GM23338 (cell line): ENCODE measurements at regions not wholly inside any gene's neighbourhood (a gene's known extent, or its start where the extent isn't known, plus 50 kb on each side); places are given as distances from the start of the nearest gene placed in this dataset.

Source experiments
- ATAC-seq: fragments of 200-7000 bp; cut with Tn5 transposase; 3 replicates; pipeline ENCODE4 v1.9.1; 2020
- DNase-seq: peaks from one replicate; pipeline ENCODE4 v3.0.0-alpha.2; 2015; ENCODE audit warnings: low spot score
- H2AFZ ChIP-seq: fragments of 200-600 bp; sonication (generic); 2 replicates; pipeline ENCODE4 v1.8.0; 2016; ENCODE audit warnings: antibody characterized with exemption, mild to moderate bottlenecking, moderate library complexity
- H3F3A ChIP-seq: fragments of 200-600 bp; sonication (generic); replicated peaks from 2 replicates; pipeline ENCODE4 v1.8.0; 2017; ENCODE audit warnings: antibody characterized with exemption, mixed run types, low read depth
- H3K27ac ChIP-seq: fragments of 200-600 bp; sonication (generic); 2 replicates; pipeline ENCODE4 v1.6.1; 2016; ENCODE audit warnings: low read depth
- H3K27me3 ChIP-seq: fragments of 200-600 bp; sonication (generic); 2 replicates; pipeline ENCODE4 v1.8.0; 2016; ENCODE audit warnings: mild to moderate bottlenecking, mixed run types, moderate library complexity; ENCODE audit not compliant: insufficient read depth
- H3K36me3 ChIP-seq: fragments of 200-600 bp; sonication (generic); 2 replicates; pipeline ENCODE4 v1.8.0; 2016; ENCODE audit warnings: mild to moderate bottlenecking; ENCODE audit not compliant: insufficient read depth
- H3K4me1 ChIP-seq: fragments of 200-600 bp; sonication (generic); 2 replicates; pipeline ENCODE4 v1.8.0; 2016; ENCODE audit warnings: mild to moderate bottlenecking, moderate library complexity; ENCODE audit not compliant: insufficient read depth
- H3K4me2 ChIP-seq: fragments of 200-600 bp; sonication (generic); 2 replicates; pipeline ENCODE4 v1.7.1; 2017; ENCODE audit warnings: mixed run types
- H3K4me3 ChIP-seq: fragments of 200-600 bp; sonication (generic); 2 replicates; pipeline ENCODE4 v1.6.1; 2016; ENCODE audit warnings: mixed run types
- H3K79me2 ChIP-seq: fragments of 200-600 bp; sonication (generic); replicated peaks from 2 replicates; pipeline ENCODE4 v1.8.0; 2017; ENCODE audit warnings: mild to moderate bottlenecking; ENCODE audit not compliant: insufficient read depth
- H3K9me2 ChIP-seq: fragments of 200-600 bp; sonication (generic); 2 replicates; pipeline ENCODE4 v1.8.0; 2017; ENCODE audit not compliant: insufficient read depth
- H4K20me1 ChIP-seq: fragments of 200-600 bp; sonication (generic); replicated peaks from 2 replicates; pipeline ENCODE4 v1.8.0; 2017; ENCODE audit warnings: mild to moderate bottlenecking; ENCODE audit not compliant: insufficient read depth
- H3K27ac Mint-ChIP-seq: 2 replicates; pipeline ENCODE4 v1.8.0; 2020; ENCODE audit warnings: inconsistent platforms, mild to moderate bottlenecking, moderate library complexity, mixed read lengths
- H3K27me3 Mint-ChIP-seq: 3 replicates; pipeline ENCODE4 v1.8.0; 2022; ENCODE audit warnings: low read depth, mild to moderate bottlenecking, moderate library complexity, mixed read lengths, inconsistent platforms; ENCODE audit not compliant: insufficient read depth, poor library complexity
- H3K36me3 Mint-ChIP-seq: 3 replicates; pipeline ENCODE4 v1.8.0; 2021; ENCODE audit warnings: low read depth, mild to moderate bottlenecking, inconsistent platforms, moderate library complexity, mixed read lengths
- H3K4me1 Mint-ChIP-seq: 3 replicates; pipeline ENCODE4 v1.8.0; 2020; ENCODE audit warnings: mild to moderate bottlenecking, inconsistent platforms, mixed read lengths
- H3K4me3 Mint-ChIP-seq: 3 replicates; pipeline ENCODE4 v1.8.0; 2021; ENCODE audit warnings: moderate library complexity, mild to moderate bottlenecking, inconsistent platforms, mixed read lengths
- H3K9me3 Mint-ChIP-seq: 3 replicates; pipeline ENCODE4 v1.8.0; 2020; ENCODE audit warnings: moderate library complexity, mild to moderate bottlenecking, inconsistent platforms, mixed read lengths
- CREB1 ChIP-seq: fragments of 250-450 bp; sonication (Bioruptor Pico); IDR thresholded peaks from 2 replicates; pipeline ENCODE4 v1.5.0; 2020; ENCODE audit warnings: low read depth, mild to moderate bottlenecking, moderate library complexity
- CTCF ChIP-seq, 2 experiments: fragments of 200-600 bp in 1 of 2; sonication (generic) in 1 of 2; conservative IDR thresholded peaks; 2 replicates each; pipeline versions ENCODE4 v1.5.1 to v1.6.1; 2016 to 2017; ENCODE audit warnings: antibody characterized with exemption in 2 of 2, low read depth in 2 of 2, mild to moderate bottlenecking in 2 of 2, moderate library complexity in 1 of 2
- EZH2 ChIP-seq: fragments of 200-600 bp; sonication (generic); IDR thresholded peaks from one replicate; pipeline ENCODE4 v1.8.0; 2017; ENCODE audit warnings: antibody characterized with exemption, mild to moderate bottlenecking, low read depth; ENCODE audit not compliant: unreplicated experiment
- EZH2phosphoT487 ChIP-seq: fragments of 200-600 bp; sonication (generic); IDR thresholded peaks from one replicate; pipeline ENCODE4 v1.8.1; 2018; ENCODE audit warnings: antibody characterized with exemption; ENCODE audit not compliant: unreplicated experiment
- JUNB ChIP-seq: IDR thresholded peaks from one replicate; pipeline ENCODE4 v1.6.1; 2016; ENCODE audit warnings: antibody characterized with exemption; ENCODE audit not compliant: unreplicated experiment
- NANOG ChIP-seq: IDR thresholded peaks from 2 replicates; pipeline ENCODE4 v1.6.1; 2016; ENCODE audit warnings: antibody characterized with exemption, borderline replicate concordance
- POLR2AphosphoS5 ChIP-seq: IDR thresholded peaks from 2 replicates; pipeline ENCODE4 v1.6.1; 2016; ENCODE audit warnings: antibody characterized with exemption, low read depth
- REST ChIP-seq: IDR thresholded peaks from one replicate; pipeline ENCODE4 v1.6.1; 2018; ENCODE audit warnings: antibody characterized with exemption; ENCODE audit not compliant: unreplicated experiment
- STAT1 ChIP-seq: IDR thresholded peaks from one replicate; pipeline ENCODE4 v1.6.1; 2016; ENCODE audit warnings: antibody characterized with exemption; ENCODE audit not compliant: unreplicated experiment
- ZNF114 ChIP-seq: fragments of 250-450 bp; sonication (Bioruptor Pico); IDR thresholded peaks from 2 replicates; pipeline ENCODE4 v1.5.0; 2020; ENCODE audit warnings: mild to moderate bottlenecking, moderate library complexity
- ZNF331 ChIP-seq: fragments of 250-450 bp; sonication (Bioruptor Pico); IDR thresholded peaks from 2 replicates; pipeline ENCODE4 v1.5.0; 2020; ENCODE audit warnings: low read depth, mild to moderate bottlenecking, moderate library complexity
- TF ChIP-seq, protein P1 (sequence below): IDR thresholded peaks from 2 replicates; pipeline ENCODE4 v1.6.1; 2016; ENCODE audit warnings: antibody characterized with exemption

DNA sequence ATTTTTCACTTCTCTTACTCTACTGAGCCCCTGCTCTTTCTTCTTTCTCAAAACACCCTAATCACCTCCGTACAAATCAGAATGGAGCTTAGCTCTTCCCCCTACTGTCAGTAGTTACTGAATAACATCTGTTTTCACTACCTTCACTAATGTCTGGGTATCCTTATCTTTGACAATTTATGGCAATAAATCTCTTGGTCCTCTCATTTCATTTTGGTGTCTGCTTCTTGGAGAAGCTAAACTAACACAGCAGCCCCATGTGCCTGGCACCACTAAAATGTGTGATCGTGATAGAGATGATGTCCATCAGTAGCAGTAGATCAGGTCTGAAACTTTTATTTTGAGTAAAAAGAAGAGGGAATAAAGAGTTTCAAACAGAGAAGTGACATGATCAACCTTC lies 496.5 kb downstream of the PID1 start (continued):
- no peak for TF ChIP-seq EZH2
- no peak for TF ChIP-seq STAT1
- TF ChIP-seq ZNF331 (CRISPR knock-in tag) = no peak
- no peak for TF ChIP-seq NANOG

DNA sequence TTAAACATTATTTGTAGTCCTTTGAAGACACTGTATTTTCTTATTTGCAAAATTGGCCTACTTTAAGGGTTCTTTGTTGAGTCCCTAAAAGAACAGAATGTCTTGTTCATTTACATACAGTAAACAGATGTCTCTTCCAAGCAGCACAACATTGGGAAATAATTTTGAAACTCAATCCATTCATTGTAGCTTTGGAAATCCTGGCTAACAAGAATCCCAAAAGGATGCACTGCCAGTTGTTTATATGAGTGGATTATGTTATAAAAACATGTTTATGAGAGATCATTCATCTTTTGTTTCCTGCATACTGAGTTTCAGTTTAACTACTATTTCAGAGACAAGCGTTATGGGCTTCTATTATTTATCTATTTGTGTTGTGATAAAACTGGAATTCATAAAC lies 499.3 kb downstream of the PID1 start:
- no peaks in the 10 kb centered on the region for H3F3A ChIP-seq
- Mint-ChIP-seq H3K9me3 (no peaks in the 10 kb centered on the region; the same call in 2 of the 3 replicates), H3K27ac (no peak overlapping the region), H3K27me3 (no peaks in the 10 kb centered on the region), H3K4me3 (no peak overlapping the region), H3K4me1 (no peaks in the 10 kb centered on the region), H3K36me3 (no peaks in the 10 kb centered on the region)
- H2AFZ ChIP-seq = no peak overlapping the region
- peaks cover 3% of the 10 kb centered on the region; the same call in 1 of the 2 replicates for H3K9me2 ChIP-seq
- no peak for DNase-seq
- H3K27ac ChIP-seq = no peak overlapping the region
- H3K27me3 ChIP-seq = no peaks in the 10 kb centered on the region
- no peaks in the 10 kb centered on the region for H3K79me2 ChIP-seq
- H3K4me1 ChIP-seq = no peaks in the 10 kb centered on the region
- H3K4me2 ChIP-seq = no peak overlapping the region
- TF ChIP-seq EZH2phosphoT487 = no peak
- no peak for TF ChIP-seq POLR2AphosphoS5
- no peak for TF ChIP-seq ZNF114 (CRISPR knock-in tag)
- TF ChIP-seq, protein P1, sequence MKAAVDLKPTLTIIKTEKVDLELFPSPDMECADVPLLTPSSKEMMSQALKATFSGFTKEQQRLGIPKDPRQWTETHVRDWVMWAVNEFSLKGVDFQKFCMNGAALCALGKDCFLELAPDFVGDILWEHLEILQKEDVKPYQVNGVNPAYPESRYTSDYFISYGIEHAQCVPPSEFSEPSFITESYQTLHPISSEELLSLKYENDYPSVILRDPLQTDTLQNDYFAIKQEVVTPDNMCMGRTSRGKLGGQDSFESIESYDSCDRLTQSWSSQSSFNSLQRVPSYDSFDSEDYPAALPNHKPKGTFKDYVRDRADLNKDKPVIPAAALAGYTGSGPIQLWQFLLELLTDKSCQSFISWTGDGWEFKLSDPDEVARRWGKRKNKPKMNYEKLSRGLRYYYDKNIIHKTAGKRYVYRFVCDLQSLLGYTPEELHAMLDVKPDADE = no peak
- no peak for TF ChIP-seq CREB1 (CRISPR knock-in tag)
- no peak for TF ChIP-seq EZH2
- no peak overlapping the region for H3K4me3 ChIP-seq
- no peaks in the 10 kb centered on the region for H4K20me1 ChIP-seq
- no peaks in the 10 kb centered on the region for H3K36me3 ChIP-seq
- no peak for ATAC-seq

GRCh38 chr2:228771315-228771714 lies 499.8 kb downstream of the PID1 start:
- H3K4me1 ChIP-seq = no peaks in the 10 kb centered on the region
- H3F3A ChIP-seq = no peaks in the 10 kb centered on the region
- TF ChIP-seq EZH2 = no peak
- TF ChIP-seq, protein P1 = no peak
- no peak for TF ChIP-seq CTCF (conservative IDR thresholded peaks at IDR 0.05; ENCODE audit: low read depth in 2 of 2)
- TF ChIP-seq CREB1 (CRISPR knock-in tag) = no peak
- TF ChIP-seq EZH2phosphoT487 = no peak
- TF ChIP-seq STAT1 = no peak
- TF ChIP-seq POLR2AphosphoS5 = no peak
- TF ChIP-seq JUNB = no peak
- TF ChIP-seq REST = no peak
- Mint-ChIP-seq H3K4me3 (no peak overlapping the region), H3K27me3 (no peaks in the 10 kb centered on the region), H3K4me1 (no peaks in the 10 kb centered on the region), H3K9me3 (no peaks in the 10 kb centered on the region; the same call in 2 of the 3 replicates), H3K27ac (no peak overlapping the region), H3K36me3 (no peaks in the 10 kb centered on the region)
- H3K9me2 ChIP-seq = peaks cover 3% of the 10 kb centered on the region; the same call in 1 of the 2 replicates
- ATAC-seq = no peak
- H3K4me3 ChIP-seq = no peak overlapping the region
- no peaks in the 10 kb centered on the region for H4K20me1 ChIP-seq
- H3K27ac ChIP-seq = no peak overlapping the region
- DNase-seq = no peak
- no peaks in the 10 kb centered on the region for H3K79me2 ChIP-seq
- H3K36me3 ChIP-seq = no peaks in the 10 kb centered on the region
- no peak overlapping the region for H2AFZ ChIP-seq
- no peak overlapping the region for H3K4me2 ChIP-seq
- H3K27me3 ChIP-seq = no peaks in the 10 kb centered on the region
